Adrenal gland (tissue), 9 donors: ENCODE measurements at regions not wholly inside any gene's neighbourhood (a gene's known extent, or its start where the extent isn't known, plus 50 kb on each side); places are given as distances from the start of the nearest gene placed in this dataset.

ENCODE experiments used
- DNase-seq, 7 donors: peaks; one replicate each; pipeline ENCODE4 v3.0.0-alpha.2; 2019 to 2020
- H3K27ac ChIP-seq, 5 donors: fragments of 200-600 bp; sonication (generic) in 4 of 5; 1 replicate in 3 of 5; 2 replicates in 2 of 5; pipeline versions ENCODE4 v1.5.1 to v1.8.0; 2016 to 2020; ENCODE audit warnings: mild to moderate bottlenecking in 1 of 5
- H3K27me3 ChIP-seq: fragments of 200-600 bp; 2 replicates; pipeline ENCODE4 v1.8.0; 2021
- H3K36me3 ChIP-seq, 2 donors: fragments of 200-600 bp; replicated peaks in 1 of 2; 1 replicate in 1 of 2; 2 replicates in 1 of 2; pipeline versions ENCODE4 v1.5.1 to v1.8.0; 2018 to 2022
- H3K4me1 ChIP-seq, 2 donors: fragments of 200-600 bp; replicated peaks in 1 of 2; 1 replicate in 1 of 2; 2 replicates in 1 of 2; pipeline versions ENCODE4 v1.5.1 to v1.8.0; 2018 to 2021
- H3K4me3 ChIP-seq, 4 donors: fragments of 200-600 bp; sonication (generic) in 3 of 4; one replicate each; pipeline ENCODE4 v1.5.1; 2016 to 2018
- H3K9me3 ChIP-seq, 3 donors: fragments of 200-600 bp; sonication (generic) in 1 of 3; replicated peaks in 1 of 3; 1 replicate in 2 of 3; 2 replicates in 1 of 3; pipeline versions ENCODE4 v1.5.1 to v1.8.0; 2016 to 2021
- POLR2A ChIP-seq, 2 donors: fragments of 450-650 bp; IDR thresholded peaks; one replicate each; pipeline ENCODE4 v1.6.1; 2017; ENCODE audit warnings: antibody characterized with exemption in 2 of 2, mild to moderate bottlenecking in 2 of 2, moderate library complexity in 1 of 2
- WGBS, 4 donors: extraction: QIAGEN DNeasy Blood & Tissue Kit in 2 of 4; methylation state at CpG; one replicate each; pipeline versions ENCODE4 v1.1.5 to v1.1.7; 2013 to 2017; 5-methylcytosine and 5-hydroxymethylcytosine counted together
- intact Hi-C, 2 donors: fragments of 100-400 bp; cut with DNase I; formaldehyde crosslinking; loops; one replicate each; pipeline versions ENCODE4 v1.14.1 to v1.15.0; 2022 to 2023
- TF ChIP-seq, protein P1 (sequence below), 6 experiments: fragments of 450-650 bp in 4 of 6; fragments of 200-600 bp in 2 of 6; sonication (generic) in 1 of 6; IDR thresholded peaks; 1 replicate in 5 of 6; 2 replicates in 1 of 6; pipeline versions ENCODE4 v1.5.1 to v1.8.0; 2016 to 2021; ENCODE audit warnings: antibody characterized with exemption in 6 of 6, mild to moderate bottlenecking in 2 of 6, moderate library complexity in 1 of 6
- donor health status: healthy with polysubstance abuse.
- donor health status: Bipolar disorder and iron deficiency.
- donor health status: DM: yes; HTN: yes; CAD: no.
- donor health status: DM: no; HTN: no; CAD: no.
- donor health status: DM: no; HTN: no; CAD: no.

DNA sequence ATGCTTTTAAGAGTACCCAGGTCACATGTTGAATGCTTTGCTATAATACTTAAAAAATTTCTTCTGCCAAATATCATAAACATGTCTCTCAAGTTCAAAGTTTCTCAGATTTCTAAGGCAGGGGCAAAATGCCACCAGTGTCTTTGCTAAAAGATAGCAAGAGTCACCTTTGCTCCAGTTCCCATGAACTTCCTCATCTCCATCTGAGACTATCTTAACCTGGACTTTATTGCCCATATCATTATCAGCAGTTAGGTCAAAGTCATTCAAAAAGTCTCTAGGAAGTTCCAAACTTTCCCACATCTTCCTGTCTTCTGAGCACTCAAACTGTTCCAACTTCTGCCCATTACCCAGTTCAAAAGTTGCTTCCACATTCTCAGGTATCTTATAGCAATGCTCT lies 307.6 kb upstream of the TNC start:
- no peak for DNase-seq
- Histone ChIP-seq H3K4me3 (no peak overlapping the region), H3K4me1 (no peaks in the 10 kb centered on the region), H3K9me3 (no peaks in the 10 kb centered on the region), H3K36me3 (no peaks in the 10 kb centered on the region), H3K27ac (no peak overlapping the region), H3K27me3 (no peaks in the 10 kb centered on the region)
- no peak for TF ChIP-seq POLR2A (IDR thresholded peaks at IDR 0.05)
- TF ChIP-seq, protein P1, sequence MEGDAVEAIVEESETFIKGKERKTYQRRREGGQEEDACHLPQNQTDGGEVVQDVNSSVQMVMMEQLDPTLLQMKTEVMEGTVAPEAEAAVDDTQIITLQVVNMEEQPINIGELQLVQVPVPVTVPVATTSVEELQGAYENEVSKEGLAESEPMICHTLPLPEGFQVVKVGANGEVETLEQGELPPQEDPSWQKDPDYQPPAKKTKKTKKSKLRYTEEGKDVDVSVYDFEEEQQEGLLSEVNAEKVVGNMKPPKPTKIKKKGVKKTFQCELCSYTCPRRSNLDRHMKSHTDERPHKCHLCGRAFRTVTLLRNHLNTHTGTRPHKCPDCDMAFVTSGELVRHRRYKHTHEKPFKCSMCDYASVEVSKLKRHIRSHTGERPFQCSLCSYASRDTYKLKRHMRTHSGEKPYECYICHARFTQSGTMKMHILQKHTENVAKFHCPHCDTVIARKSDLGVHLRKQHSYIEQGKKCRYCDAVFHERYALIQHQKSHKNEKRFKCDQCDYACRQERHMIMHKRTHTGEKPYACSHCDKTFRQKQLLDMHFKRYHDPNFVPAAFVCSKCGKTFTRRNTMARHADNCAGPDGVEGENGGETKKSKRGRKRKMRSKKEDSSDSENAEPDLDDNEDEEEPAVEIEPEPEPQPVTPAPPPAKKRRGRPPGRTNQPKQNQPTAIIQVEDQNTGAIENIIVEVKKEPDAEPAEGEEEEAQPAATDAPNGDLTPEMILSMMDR (IDR thresholded peaks at IDR 0.05) = no peak
- intact Hi-C loops = no loop called here

DNA sequence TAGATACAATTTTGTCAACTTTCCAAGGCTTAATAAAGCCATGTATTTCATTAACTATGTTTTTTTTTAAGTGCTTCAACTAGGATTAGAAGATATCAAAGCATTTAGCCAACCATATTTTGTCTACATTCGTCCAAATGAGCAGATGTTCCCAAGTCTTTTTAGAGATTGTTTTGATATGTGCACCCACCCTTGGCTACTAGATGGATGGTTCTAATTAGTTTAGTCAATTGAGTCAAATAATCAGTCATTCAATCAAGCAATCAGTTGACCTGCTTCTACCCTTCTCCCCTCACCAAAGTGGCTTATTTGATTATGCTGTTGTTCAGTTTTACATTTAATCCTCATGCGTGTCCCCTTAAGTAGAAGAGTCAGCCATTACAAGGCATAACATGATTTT lies 319.5 kb upstream of the TNC start:
- no peak for TF ChIP-seq POLR2A (IDR thresholded peaks at IDR 0.05)
- TF ChIP-seq, protein P1 (IDR thresholded peaks at IDR 0.05) = no peak
- no peak overlapping the region for H3K27ac ChIP-seq
- no peak for DNase-seq
- H3K27me3 ChIP-seq = no peaks in the 10 kb centered on the region
- no peaks in the 10 kb centered on the region for H3K4me1 ChIP-seq
- H3K4me3 ChIP-seq = no peak overlapping the region
- intact Hi-C loops = no loop called here
- no peaks in the 10 kb centered on the region for H3K9me3 ChIP-seq
- H3K36me3 ChIP-seq = no peaks in the 10 kb centered on the region
- 59 to 76% (median 71%) methylated on average over 2 of the region's 2 CpGs for WGBS, 4 donors

DNA sequence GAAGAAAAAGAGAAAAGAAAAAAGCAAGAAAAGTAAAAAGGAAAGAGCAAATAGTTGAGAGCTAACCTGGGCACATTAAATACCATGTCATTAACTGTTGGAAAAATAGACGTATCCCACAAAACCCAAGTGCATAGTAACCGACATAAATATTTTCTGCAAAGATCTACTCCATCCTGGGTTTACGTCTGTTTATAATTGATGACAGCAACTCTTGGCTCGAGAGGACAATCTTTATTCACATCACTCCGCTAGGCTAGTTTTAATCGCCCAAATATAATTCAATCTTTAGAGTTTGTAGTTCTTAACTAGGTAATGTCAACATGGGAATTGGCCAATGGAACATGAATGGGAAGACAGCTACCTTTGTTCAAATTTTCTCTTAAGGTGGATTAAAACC lies 321.7 kb upstream of the TNC start:
- Histone ChIP-seq H3K9me3 (no peaks in the 10 kb centered on the region), H3K36me3 (no peaks in the 10 kb centered on the region), H3K4me1 (no peaks in the 10 kb centered on the region), H3K27ac (no peak overlapping the region), H3K4me3 (no peak overlapping the region), H3K27me3 (no peaks in the 10 kb centered on the region)
- DNase-seq = no peak
- no peak for TF ChIP-seq POLR2A (IDR thresholded peaks at IDR 0.05)
- TF ChIP-seq, protein P1 (IDR thresholded peaks at IDR 0.05) = no peak
- 60 to 81% (median 67%) methylated on average over 6 of the region's 6 CpGs for WGBS, 4 donors
- intact Hi-C loops = no loop called here

DNA sequence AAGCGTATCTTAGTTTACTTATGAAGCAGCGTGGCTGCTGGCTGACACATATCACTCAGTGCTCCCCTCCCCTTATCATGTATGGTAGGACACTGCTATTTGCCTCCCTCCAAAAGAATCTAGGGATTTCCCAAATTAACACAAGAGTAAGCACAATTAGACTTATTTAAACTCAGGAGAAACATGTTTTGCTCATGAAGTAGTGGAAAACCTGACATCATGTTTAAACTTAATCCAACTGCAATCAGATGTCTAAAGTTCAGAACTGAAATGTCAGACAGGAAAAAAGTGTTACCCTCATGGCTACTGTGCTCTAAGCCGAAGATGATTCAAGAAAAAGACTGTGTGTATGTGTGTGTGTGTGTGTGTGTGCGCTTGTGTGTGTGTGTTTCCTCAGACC lies 324.1 kb upstream of the TNC start:
- no peaks in the 10 kb centered on the region for H3K36me3 ChIP-seq
- 67 to 77% (median 71%) methylated on average over 4 of the region's 4 CpGs for WGBS, 4 donors
- H3K9me3 ChIP-seq = no peaks in the 10 kb centered on the region
- no peak overlapping the region for H3K27ac ChIP-seq
- DNase-seq = no peak
- intact Hi-C loops = no loop called here
- TF ChIP-seq, protein P1 (IDR thresholded peaks at IDR 0.05) = no peak
- TF ChIP-seq POLR2A (IDR thresholded peaks at IDR 0.05) = no peak
- no peaks in the 10 kb centered on the region for H3K27me3 ChIP-seq
- no peak overlapping the region for H3K4me3 ChIP-seq
- H3K4me1 ChIP-seq = no peaks in the 10 kb centered on the region
